IMR-90 (cell line): ENCODE measurements at regions not wholly inside any gene's neighbourhood (a gene's known extent, or its start where the extent isn't known, plus 50 kb on each side); places are given as distances from the start of the nearest gene placed in this dataset.

ENCODE experiments used
- ATAC-seq: fragments of 200-7000 bp; cut with Tn5 transposase; 2 replicates; pipeline ENCODE4 v1.9.1; 2020; ENCODE audit warnings: low read depth, mild to moderate bottlenecking, moderate library complexity
- BruUV-seq: library from RNA; stranded (reverse); fragments of 400-500 nt; replicated peaks from 2 replicates; lab custom pipeline; 2021; lab: Mats Ljungman, UMichigan
- CTCF ChIA-PET: fragments of 300-600 bp; formaldehyde crosslinking; extraction: SDS; loops from one replicate; lab custom pipeline; 2021; ENCODE audit warnings: antibody characterized with exemption; lab: Yijun Ruan, JAX
- POLR2A ChIA-PET: fragments of 300-600 bp; sonication (Branson Sonifier 250); formaldehyde crosslinking; loops from one replicate; lab custom pipeline; 2022; ENCODE audit warnings: antibody characterized with exemption; ENCODE audit not compliant: unreplicated experiment; lab: Charles Lee
- DNase-seq: peaks from one replicate; pipeline ENCODE4 v3.0.0; 2013
- H2AFZ ChIP-seq: replicated peaks from 2 replicates; pipeline ENCODE3; 2013; ENCODE audit warnings: low read length, mild to moderate bottlenecking; ENCODE audit not compliant: poor library complexity
- H2AK5ac ChIP-seq: 2 replicates; pipeline ENCODE4 v1.6.1; 2013; ENCODE audit warnings: low read depth, low read length, inconsistent platforms
- H2AK9ac ChIP-seq: replicated peaks from 2 replicates; pipeline ENCODE3; 2013; ENCODE audit warnings: mild to moderate bottlenecking, low read depth, low read length, moderate library complexity; ENCODE audit not compliant: poor library complexity
- H2BK120ac ChIP-seq: 2 replicates; pipeline ENCODE4 v1.6.1; 2013; ENCODE audit warnings: low read depth, low read length, inconsistent platforms
- H2BK15ac ChIP-seq: 3 replicates; pipeline ENCODE4 v1.6.1; 2013; ENCODE audit warnings: low read depth, low read length, inconsistent platforms
- H2BK20ac ChIP-seq: 2 replicates; pipeline ENCODE4 v1.6.1; 2013; ENCODE audit warnings: low read depth, mild to moderate bottlenecking, inconsistent platforms, low read length, moderate library complexity
- H2BK5ac ChIP-seq: 2 replicates; pipeline ENCODE4 v1.6.1; 2013; ENCODE audit warnings: mild to moderate bottlenecking, low read depth, low read length, inconsistent platforms; ENCODE audit not compliant: poor library complexity, severe bottlenecking
- H3K14ac ChIP-seq: replicated peaks from 2 replicates; pipeline ENCODE4 v1.6.1; 2013; ENCODE audit warnings: low read depth, low read length, inconsistent platforms
- H3K18ac ChIP-seq: 2 replicates; pipeline ENCODE4 v1.6.1; 2013; ENCODE audit warnings: low read depth, low read length, control low read depth
- H3K23ac ChIP-seq: 2 replicates; pipeline ENCODE4 v1.6.1; 2013; ENCODE audit warnings: low read depth, low read length, inconsistent platforms
- H3K27ac ChIP-seq: 2 replicates; pipeline ENCODE4 v1.5.1; 2013; ENCODE audit warnings: mild to moderate bottlenecking, control low read depth, low read length; ENCODE audit not compliant: insufficient read depth
- H3K27me3 ChIP-seq: 2 replicates; pipeline ENCODE4 v1.6.1; 2013; ENCODE audit warnings: low read length; ENCODE audit not compliant: control insufficient read depth, insufficient read depth
- H3K36me3 ChIP-seq: 2 replicates; pipeline ENCODE4 v1.6.1; 2013; ENCODE audit warnings: low read length, mixed read lengths; ENCODE audit not compliant: control insufficient read depth, insufficient read depth
- H3K4ac ChIP-seq: 2 replicates; pipeline ENCODE4 v1.6.1; 2013; ENCODE audit warnings: low read depth, low read length, inconsistent platforms
- H3K4me1 ChIP-seq: 2 replicates; pipeline ENCODE4 v1.6.1; 2013; ENCODE audit warnings: low read length, mixed read lengths; ENCODE audit not compliant: control insufficient read depth, insufficient read depth
- H3K4me2 ChIP-seq: 2 replicates; pipeline ENCODE4 v1.6.1; 2013; ENCODE audit warnings: low read depth, mild to moderate bottlenecking, control low read depth, low read length, moderate library complexity
- H3K4me3 ChIP-seq: 2 replicates; pipeline ENCODE4 v1.5.1; 2013; ENCODE audit warnings: low read depth, mild to moderate bottlenecking, control low read depth, low read length, moderate library complexity; ENCODE audit not compliant: insufficient read depth
- H3K56ac ChIP-seq: 2 replicates; pipeline ENCODE4 v1.6.1; 2013; ENCODE audit warnings: low read length, inconsistent platforms; ENCODE audit not compliant: insufficient read depth; ENCODE audit errors: extremely low read depth
- H3K79me1 ChIP-seq, 2 experiments: 2 replicates each; pipeline ENCODE4 v1.6.1; 2013; ENCODE audit warnings: low read length in 2 of 2, inconsistent platforms in 1 of 2, low read depth in 1 of 2
- H3K9ac ChIP-seq: 2 replicates; pipeline ENCODE4 v1.6.1; 2013; ENCODE audit warnings: low read depth, low read length, control low read depth
- H3K9me1 ChIP-seq: 2 replicates; pipeline ENCODE4 v1.6.1; 2013; ENCODE audit warnings: low read length, inconsistent platforms; ENCODE audit not compliant: insufficient read depth
- H3K9me3 ChIP-seq: 2 replicates; pipeline ENCODE4 v1.6.1; 2013; ENCODE audit warnings: low read length; ENCODE audit not compliant: control insufficient read depth, insufficient read depth
- H4K20me1 ChIP-seq: 2 replicates; pipeline ENCODE4 v1.6.1; 2013; ENCODE audit warnings: low read length, inconsistent platforms; ENCODE audit not compliant: insufficient read depth
- H4K5ac ChIP-seq: 2 replicates; pipeline ENCODE4 v1.6.1; 2013; ENCODE audit warnings: mild to moderate bottlenecking, low read depth, low read length, control low read depth
- H4K8ac ChIP-seq, 2 experiments: 2 replicates each; pipeline ENCODE4 v1.6.1; 2013; ENCODE audit warnings: low read depth in 2 of 2, low read length in 2 of 2, control low read depth in 1 of 2, inconsistent platforms in 1 of 2
- H4K91ac ChIP-seq: 2 replicates; pipeline ENCODE4 v1.6.1; 2013; ENCODE audit warnings: low read depth, low read length, inconsistent platforms; ENCODE audit not compliant: insufficient read depth
- CEBPB ChIP-seq: IDR thresholded peaks from 2 replicates; pipeline ENCODE4 v1.6.1; 2012; ENCODE audit warnings: low read depth, low read length, improper control_type of control experiment
- CHD1 ChIP-seq: IDR thresholded peaks from 2 replicates; pipeline ENCODE4 v1.6.1; 2012; ENCODE audit warnings: low read depth, low read length, improper control_type of control experiment
- NFE2L2 ChIP-seq: fragments of 150-350 bp; IDR thresholded peaks from 2 replicates; pipeline ENCODE4 v1.6.1; 2016; ENCODE audit warnings: low read depth, mild to moderate bottlenecking, low read length
- WGBS, 2 experiments: methylation state at CpG; one replicate each; pipeline versions ENCODE4 v1.1.5 to v1.1.7; 2013; ENCODE audit warnings: missing lambda C conversion rate in 2 of 2; ENCODE audit not compliant: insufficient read length in 1 of 2; ENCODE audit errors: extremely low coverage in 2 of 2; 5-methylcytosine and 5-hydroxymethylcytosine counted together
- dilution Hi-C: fragments of 300-500 bp; cut with HindIII; formaldehyde crosslinking; loops from one replicate; pipeline ENCODE4 v1.14.3; 2018; ENCODE audit warnings: low sequenced_read_pairs; ENCODE audit not compliant: unreplicated experiment
- in situ Hi-C: fragments of 300-500 bp; cut with MboI; formaldehyde crosslinking; loops from 3 replicates; pipeline ENCODE4 v1.14.3; 2019; ENCODE audit warnings: low sequenced_read_pairs, inconsistent platforms, mixed read lengths
- intact Hi-C: fragments of 100-400 bp; cut with micrococcal nuclease; formaldehyde crosslinking; loops from 2 replicates; pipeline ENCODE4 v1.10.0; 2022

GRCh38 chrX:129013574-129013973, 509.7 kb downstream of the SMARCA1 start:
- Histone ChIP-seq H3K9me3 (no peaks in the 10 kb centered on the region), H3K27ac (no peak overlapping the region), H3K18ac (no peak overlapping the region), H3K4ac (no peak overlapping the region), H3K4me3 (no peak overlapping the region), H4K8ac (no peak overlapping the region), H3K14ac (no peak overlapping the region), H4K20me1 (no peaks in the 10 kb centered on the region), H3K4me2 (no peak overlapping the region), H3K9ac (no peak overlapping the region), H2AK9ac (no peak overlapping the region), H2BK120ac (no peak overlapping the region), H3K36me3 (no peaks in the 10 kb centered on the region), H2BK5ac (no peak overlapping the region), H3K23ac (no peak overlapping the region), H2AFZ (no peak overlapping the region), H4K5ac (no peak overlapping the region), H3K27me3 (no peaks in the 10 kb centered on the region), H3K79me1 (no peaks in the 10 kb centered on the region), H2AK5ac (no peak overlapping the region), H3K4me1 (no peaks in the 10 kb centered on the region), H3K56ac (no peak overlapping the region), H3K9me1 (no peaks in the 10 kb centered on the region), H2BK15ac (no peak overlapping the region), H4K91ac (no peak overlapping the region), H2BK20ac (no peak overlapping the region)
- ATAC-seq = no peak
- ChIA-PET POLR2A (no interaction called here), CTCF (no interaction called here)
- intact Hi-C loops (no loop called here), in situ Hi-C loops (no loop called here), dilution Hi-C loops (no loop called here)
- no peak for DNase-seq
- no TSS peak for BruUV-seq
- no CpG with 5 or more reads among the region's 3 CpGs for WGBS, 2 experiments
- TF ChIP-seq NFE2L2 = no peak
- TF ChIP-seq CEBPB = no peak
- TF ChIP-seq CHD1 = no peak
